ENCODE measurements at regions not wholly inside any gene's neighbourhood (a gene's known extent, or its start where the extent isn't known, plus 50 kb on each side); places are given as distances from the start of the nearest gene placed in this dataset.
"Not testable (repeated sequence)": the region's sequence is repeated elsewhere in the genome, so short reads cannot be mapped to it uniquely, and the experiment has no call there.

DNA sequence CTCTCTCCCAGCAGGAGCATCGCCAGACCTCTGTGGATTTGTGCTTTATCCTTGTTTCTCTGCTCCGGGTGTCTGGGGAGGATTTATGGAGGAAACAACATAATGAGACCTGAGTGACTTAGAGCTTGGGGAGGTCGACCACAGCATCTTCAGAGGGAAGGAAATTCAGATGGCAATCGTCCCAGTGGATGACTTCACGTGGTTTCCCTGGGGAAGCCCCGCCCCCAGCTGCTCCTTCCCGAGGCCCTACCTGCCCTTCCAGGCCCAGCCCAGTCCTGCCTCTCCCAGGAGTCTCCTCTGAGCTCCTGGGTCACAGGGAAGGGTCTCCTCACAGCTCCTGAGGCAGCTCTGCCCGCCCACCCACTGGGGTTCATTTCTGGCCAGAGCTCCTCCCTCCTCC is 430.3 kb upstream of the SULF2 start:
- DNase-seq = no peak

DNA sequence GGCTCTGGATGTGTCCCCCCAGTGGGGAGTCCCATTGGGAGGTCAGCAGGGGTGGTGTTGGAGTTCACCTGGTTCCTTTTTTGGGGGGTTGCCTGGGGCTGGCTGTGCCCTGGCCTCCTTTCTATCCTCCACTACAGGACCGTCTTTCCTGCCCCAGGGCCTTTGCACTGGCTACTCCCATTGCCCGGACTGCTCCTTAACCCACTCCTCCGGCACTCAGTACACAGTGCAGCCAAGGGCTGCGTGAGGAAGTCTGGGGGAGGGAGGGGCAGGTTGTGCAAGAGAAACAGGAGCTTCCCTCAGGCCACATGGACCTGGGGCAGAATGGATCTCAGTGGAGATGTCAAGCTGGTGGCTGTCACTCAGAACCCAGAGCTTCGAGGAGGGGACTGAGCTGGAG is 429.3 kb upstream of the SULF2 start:
- DNase-seq = no peak

DNA sequence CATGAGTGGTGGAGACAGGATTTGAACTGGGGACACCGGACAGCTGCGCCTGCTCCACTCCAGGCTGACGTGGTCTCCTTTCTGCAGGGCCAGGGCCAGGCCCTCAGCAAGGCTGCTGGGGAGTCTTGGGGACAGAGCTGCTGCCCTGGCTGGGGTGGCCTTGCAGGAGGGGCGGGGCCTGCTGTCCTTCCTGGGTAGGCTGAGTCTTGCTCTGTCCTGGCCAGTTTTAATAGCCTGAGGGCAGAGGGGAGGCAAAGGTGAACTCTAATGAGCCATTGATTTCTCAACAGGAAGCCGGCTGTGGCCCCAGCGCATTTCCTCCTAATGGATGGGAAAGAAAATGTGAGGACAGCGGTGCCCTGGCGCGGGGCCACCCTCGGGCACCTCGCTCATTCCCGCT is 428.4 kb upstream of the SULF2 start:
- DNase-seq = not testable (repeated sequence)

GRCh38 chr20:48212806-48213509 is 427.7 kb upstream of the SULF2 start:
- no peak for DNase-seq

DNA sequence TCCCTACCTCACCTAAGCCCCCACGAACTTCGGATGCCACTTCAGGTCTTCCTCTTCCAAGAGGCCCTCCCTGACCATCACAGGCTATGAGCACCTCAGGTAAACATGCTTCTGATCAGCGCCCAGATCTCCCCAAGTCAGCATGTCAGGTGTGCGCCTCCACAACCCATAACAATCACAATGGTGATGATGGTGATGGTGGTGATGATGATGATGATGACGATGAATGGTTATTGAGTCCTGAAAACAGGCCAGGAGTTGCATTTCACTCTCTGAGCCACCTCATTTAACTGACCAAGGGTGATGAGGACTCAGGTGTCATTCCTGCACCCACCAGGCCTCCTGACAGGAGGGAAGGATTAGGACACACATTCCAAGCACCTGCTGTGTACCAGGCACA is 426.6 kb upstream of the SULF2 start:
- DNase-seq = no peak

- DNase-seq = no peak
Measured at GRCh38 chr20:48211238-48211637, 426.0 kb upstream of the SULF2 start.

- DNase-seq = no peak
Measured at GRCh38 chr20:48210111-48211027, 425.1 kb upstream of the SULF2 start.

- DNase-seq = no peak
Measured at GRCh38 chr20:48209102-48209501, 423.8 kb upstream of the SULF2 start.

DNA sequence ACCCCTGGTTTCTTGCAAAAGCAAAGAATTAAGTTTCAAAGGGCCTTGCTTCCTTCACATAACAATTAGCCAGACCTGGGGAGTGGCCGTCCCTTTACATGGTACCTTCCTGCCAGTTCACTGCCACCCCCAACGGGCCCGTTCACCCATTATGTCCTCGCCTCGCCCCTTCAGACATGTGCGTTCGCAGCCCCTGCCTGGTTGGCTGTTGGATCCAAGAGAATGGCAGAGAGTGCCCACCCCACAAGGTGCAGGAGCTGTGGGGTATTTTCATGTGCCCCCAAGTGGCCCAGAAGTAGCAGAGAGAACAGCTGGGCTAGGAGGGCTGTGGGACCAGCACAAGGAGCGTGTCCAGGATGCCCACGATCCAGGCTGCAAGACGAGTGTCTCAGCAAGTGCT is 422.9 kb upstream of the SULF2 start:
- DNase-seq = no peak

DNA sequence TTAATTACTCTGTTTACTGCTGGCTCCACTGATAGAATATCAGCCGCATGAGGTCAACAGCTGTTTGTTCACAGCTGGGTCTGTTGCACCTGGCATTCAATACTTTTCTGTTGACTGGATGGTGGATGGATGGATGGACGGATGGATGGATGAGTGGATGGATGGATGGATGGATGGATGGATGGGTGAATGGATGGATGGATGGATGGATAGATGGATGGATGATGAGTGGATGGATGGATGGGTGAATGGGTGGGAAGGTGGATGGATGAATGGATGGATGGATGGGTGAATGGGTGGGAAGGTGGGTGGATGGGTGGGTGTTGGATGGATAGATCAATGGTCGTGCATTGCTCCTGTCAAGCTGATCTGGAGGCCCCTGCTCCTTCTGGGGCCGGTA is 422.2 kb upstream of the SULF2 start:
- DNase-seq = no peak

GRCh38 chr20:48205786-48206185 is 420.5 kb upstream of the SULF2 start:
- no peak for DNase-seq

DNA sequence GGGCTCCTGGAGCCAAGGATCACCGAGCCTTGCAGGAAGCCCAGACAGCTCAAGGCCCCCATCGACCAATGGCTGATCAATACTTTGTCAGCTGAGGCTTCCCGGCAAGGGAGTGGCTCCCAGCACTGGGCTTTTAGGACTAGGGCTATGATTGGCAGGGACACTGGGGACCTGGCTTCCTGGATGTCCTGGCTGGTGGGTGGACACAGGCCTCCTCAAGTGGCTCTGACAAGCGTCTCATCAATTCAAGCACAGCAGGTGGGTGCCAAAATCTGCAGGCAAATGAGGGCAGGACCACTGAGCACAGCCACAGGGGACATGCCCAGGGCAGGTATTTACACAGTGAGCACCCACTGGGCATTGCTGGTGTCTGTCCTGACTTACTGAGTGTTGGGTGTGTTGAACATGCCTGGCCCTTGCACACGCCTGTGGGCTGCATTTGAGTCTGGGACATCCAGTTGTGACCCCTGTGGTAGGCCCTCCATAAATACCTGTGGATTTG is 420.1 kb upstream of the SULF2 start:
- no peak for DNase-seq

DNA sequence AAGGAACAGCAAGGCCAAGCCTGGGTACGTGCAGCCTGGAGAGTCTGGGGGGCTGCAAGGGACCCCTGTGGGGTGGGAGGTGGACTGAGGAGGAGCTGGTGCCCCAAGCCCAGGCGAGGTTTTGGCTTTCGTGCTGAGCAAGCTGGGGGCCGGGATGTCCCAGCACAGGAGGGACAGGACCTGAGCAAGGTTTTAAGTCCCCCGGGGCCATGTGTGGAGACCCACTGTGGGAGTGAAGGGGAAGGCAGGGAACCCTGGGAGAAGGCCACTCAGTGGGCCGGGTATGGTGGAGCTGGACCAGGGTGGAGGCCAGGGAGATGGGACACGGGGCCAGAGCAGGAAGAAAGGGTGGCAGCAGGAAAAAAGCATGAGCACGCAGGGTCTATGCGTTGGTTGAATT is 419.2 kb upstream of the SULF2 start:
- no peak for DNase-seq

- DNase-seq = no peak
Measured at GRCh38 chr20:48203252-48203651, 418.0 kb upstream of the SULF2 start.

DNA sequence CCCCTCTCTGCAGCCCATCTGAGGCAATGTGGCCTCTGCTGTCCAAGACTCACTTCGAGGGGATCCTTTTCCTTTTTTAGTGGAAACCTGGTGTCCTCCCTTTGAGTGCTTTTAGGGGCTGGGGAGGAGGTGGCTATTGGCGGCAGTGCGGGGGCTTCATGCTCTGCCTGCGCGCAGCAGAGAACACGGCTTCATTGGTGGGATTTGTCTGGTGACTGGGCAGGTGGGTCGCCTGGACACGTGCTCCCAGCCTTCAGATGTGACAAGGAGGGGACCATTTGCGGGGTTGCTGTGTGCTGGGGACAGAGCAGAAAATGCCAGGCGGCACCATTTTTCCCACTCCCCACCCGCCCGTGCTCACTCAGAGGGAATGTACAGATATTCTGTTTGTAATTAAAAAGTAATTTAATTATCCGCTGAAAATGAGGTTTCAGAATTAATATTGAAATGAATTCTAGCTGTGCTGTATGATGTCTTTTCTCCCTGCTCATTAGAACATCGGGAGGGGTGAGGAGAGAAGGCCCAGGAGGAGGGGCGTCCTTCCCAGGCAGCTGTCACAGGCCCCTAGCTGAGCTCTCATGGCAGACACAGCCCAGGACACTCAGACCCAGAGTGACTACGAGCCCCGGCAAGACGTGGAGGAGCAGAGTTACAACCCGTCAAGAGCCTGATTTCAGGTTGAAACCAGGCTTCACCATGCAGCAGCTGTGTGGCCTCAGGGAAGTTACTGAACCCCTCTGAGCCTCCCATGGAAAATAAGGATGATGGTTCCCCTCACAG is 417.2 kb upstream of the SULF2 start:
- DNase-seq = no peak

DNA sequence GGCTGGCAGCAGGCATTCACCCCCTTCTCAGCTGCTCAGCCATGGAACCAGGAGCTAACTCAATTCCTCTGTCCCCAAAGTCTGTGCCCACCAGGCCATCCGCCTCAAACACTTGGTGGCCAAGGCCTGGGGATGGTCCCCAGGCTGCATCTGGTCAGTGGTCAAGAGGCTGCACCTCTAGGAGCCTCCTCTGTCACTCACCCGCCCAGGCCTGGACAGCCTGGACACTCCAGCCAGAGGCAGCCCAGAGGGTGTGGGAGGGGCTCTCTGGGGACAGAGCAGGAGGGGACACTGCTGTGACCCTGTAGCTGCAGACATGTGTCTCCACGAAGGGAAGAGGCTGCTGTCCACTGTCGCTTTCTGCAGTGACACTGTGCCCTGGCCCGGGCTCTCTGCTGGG is 416.6 kb upstream of the SULF2 start:
- no peak for DNase-seq

- DNase-seq = no peak
Measured at GRCh38 chr20:48201188-48201587, 415.9 kb upstream of the SULF2 start.

GRCh38 chr20:48198929-48199451 is 413.7 kb upstream of the SULF2 start:
- no peak for DNase-seq

DNA sequence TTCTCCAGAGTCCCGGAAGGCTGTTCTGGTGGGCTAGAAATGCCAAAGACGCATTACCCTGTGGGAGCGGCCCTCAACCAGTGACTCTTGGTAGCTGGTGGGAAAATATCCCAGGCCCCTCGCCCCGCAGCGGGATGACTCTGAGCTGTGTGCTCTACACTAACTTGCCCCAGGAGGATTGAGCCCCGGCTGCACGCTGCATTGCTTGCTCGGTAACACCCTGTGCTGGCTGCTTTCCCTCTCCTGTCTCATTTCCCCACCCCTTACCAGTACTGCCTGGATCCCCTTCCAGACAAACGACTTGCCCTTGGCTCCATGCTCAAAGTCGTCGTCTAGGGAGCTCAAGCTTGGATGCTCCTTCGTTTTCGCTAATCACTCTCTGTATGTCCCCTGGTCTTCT is 411.8 kb upstream of the SULF2 start:
- DNase-seq = no peak

DNA sequence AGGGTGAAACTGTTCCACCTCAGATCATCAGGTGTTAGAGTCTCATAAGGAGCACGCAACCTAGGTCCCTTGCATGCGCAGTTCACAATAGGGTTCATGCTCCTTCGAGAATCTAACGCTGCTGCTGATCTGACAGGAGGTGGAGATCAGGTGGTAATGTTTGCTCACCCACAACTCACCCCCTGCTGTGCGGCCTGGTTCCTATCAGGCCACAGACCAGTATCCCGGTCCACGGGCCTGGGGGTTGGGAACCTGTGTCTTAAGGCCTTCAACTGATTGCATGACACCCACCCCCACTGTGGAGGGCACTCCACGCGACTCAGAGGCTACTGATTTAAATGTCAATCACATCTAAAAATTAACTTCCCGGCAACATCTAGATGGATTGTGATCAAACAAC is 411.2 kb upstream of the SULF2 start:
- no peak for DNase-seq

DNA sequence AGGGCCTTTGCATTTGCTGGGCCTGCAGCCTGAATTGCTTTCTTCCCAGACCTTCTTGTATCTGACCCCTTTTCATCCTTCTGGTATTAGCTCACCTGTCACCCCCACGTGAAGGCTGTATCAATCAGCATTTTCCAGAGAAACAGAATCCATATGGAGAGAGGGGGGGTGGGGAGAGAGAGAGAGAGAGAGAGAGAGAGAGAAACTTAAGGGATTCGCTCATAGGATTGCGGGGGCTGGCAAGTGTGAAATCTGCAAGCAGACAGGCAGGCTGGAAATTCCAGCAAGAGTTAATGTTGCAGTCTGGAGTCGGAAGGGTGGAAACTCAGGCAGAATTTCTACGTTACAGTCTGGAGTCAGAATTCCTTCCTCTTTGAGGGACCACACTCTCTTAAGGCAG is 410.7 kb upstream of the SULF2 start:
- no peak for DNase-seq

DNA sequence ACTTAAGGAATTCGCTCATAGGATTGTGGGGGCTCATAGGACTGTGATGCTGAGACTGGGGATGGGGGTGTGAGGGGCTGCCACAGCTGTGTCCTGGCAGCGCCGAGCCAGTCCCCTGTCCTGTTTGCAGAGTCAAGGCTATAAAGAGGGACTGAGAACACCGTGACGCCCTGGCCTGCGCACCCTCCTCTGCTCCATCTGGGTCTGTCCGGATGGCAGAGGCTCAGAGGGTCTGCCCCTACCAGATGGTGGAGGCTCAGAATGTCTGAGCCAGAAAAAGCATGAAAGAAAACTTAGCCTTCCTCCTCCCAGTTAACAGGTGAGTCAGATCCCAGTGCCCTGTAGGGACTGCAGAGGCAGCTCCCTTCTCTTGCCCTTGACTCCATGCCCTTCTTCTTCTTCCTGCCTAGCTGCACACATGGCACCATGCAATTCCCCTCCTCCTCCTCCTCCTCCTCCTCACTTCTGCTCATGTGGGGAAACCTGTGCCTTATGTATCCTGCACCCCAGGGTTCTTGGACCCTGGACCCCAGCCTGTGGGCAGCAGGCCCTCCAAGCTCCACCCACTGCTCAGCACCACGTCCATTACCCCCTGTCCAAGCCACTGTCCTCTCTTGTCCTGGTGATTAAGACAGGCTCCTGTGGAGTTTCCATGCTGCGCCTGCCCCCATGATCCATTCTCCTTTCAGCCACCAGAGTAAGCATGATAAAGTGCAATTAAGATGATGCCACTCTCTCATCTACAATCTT is 410.0 kb upstream of the SULF2 start:
- no peak for DNase-seq
